Endometrial microvascular endothelial cells (primary cell): ENCODE measurements at regions not wholly inside any gene's neighbourhood (a gene's known extent, or its start where the extent isn't known, plus 50 kb on each side); places are given as distances from the start of the nearest gene placed in this dataset.
"Not testable (repeated sequence)": the region's sequence is repeated elsewhere in the genome, so short reads cannot be mapped to it uniquely, and the experiment has no call there.

Experiments used
- in situ Hi-C: cut with HindIII; loops from 2 replicates; pipeline ENCODE4 v1.10.0; 2017; ENCODE audit warnings: low sequenced_read_pairs, low pct_unique_long_range_greater_than_20kb; ENCODE audit errors: inconsistent ontology term

DNA sequence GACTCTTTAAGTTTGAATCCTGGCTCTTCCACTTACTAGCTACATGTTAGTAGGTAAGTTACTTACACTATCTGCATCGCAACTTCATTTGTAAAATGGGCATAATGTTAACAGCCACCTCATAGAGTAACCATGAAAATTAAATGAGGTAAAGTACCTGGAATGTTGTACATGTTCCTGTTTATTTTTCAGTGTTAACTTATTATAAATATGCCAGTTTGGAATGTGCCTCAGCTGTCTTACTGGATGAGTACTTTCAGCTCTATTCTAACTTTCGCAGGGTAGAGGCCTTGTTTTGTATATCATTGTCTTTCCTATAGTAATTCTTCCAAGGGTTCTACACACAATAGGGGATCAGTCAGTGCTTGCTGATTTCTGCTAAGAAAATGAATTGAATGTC, 167.4 kb downstream of the DUSP10 start:
- in situ Hi-C loops = no loop called here

DNA sequence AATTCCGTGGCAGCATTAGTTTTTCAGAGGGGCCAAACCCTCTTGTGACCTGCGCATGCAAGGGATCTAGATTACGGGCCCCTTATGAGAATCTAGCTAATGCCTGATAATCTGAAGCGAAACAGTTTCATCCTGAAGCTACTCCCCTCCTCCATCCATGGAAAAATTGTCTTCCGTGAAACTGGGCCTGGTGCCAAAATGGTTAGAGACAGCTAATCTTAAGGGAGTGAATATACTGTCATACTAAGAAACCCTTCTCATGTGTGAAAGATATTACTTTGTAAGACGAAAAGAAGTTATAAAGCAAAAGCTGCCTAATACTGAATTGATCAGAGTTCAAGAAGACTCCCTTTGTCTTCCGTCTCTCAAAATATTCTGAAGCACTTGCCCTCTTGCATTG, 166.3 kb downstream of the DUSP10 start:
- in situ Hi-C loops = no loop called here

DNA sequence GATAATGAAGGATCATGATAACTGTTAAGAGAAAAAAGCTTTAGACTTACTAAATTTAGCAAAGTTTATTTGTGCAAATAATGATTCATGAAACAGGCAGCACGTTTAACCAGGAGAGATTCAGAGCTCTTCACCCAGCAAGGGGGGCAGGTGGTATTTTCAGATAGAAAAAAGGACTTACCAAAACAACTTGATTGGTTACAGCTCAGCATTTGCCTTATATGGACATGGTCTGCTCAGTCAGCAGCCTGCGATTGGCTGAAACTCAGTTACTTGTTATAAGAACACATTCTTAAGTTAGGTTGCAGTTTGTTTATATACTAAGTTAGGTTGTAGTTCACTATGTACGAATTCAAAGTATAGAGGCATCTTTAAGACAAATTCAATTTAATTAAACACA, 165.6 kb downstream of the DUSP10 start:
- in situ Hi-C loops = no loop called here

DNA sequence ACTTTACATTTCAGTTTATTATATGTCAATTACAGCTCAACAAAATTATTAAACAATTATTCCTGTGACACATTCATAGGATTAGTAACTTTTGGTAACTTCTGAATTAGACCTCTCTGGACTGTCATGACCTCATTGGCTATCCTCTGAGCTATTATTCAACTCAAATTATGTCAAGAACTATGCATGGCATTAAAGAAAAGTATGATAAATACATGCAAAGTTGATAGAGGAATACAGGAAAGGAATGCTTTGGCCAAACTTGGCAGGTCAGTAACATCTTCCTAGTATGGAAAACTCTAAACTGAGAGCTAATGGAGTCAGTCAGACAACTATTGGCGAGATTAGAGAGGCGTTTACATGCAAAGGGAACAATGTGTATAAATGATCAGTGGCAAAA, 158.4 kb downstream of the DUSP10 start:
- in situ Hi-C loops = no loop called here

DNA sequence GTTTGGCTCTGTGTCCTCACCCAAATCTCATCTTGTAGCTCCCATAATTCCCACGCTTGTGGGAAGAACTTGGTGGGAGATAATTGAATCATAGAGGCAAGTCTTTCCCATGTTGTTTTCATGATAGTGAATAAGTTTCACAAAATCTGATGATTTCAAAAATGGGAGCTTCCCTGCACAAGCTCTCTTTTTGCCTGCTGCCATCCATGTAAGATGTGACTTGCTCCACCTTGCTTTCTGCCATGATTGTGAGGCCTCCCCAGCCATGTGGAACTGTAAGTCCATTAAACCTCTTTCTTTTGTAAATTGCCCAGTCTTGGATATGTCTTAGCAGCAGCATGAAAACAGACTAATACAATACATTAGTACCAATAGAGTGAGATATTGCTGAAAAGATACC, 154.9 kb downstream of the DUSP10 start:
- in situ Hi-C loops = not testable (repeated sequence)

DNA sequence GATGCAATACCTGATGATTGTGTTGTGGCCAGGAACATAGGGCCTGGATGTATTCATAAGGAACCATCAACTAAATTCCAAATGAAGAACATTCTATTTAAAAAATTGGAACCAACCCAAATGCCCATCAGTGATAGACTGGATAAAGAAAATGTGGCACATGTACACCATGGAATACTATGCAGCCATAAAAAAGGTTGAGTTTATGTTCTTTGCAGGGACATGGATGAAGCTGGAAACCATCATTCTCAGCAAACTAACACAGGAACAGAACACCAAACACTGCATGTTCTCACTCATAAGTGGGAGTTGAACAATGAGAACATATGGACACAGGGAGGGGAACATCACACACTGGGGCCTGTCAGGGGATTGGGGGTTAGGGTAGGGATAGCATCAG, 150.6 kb downstream of the DUSP10 start:
- in situ Hi-C loops = not testable (repeated sequence)

DNA sequence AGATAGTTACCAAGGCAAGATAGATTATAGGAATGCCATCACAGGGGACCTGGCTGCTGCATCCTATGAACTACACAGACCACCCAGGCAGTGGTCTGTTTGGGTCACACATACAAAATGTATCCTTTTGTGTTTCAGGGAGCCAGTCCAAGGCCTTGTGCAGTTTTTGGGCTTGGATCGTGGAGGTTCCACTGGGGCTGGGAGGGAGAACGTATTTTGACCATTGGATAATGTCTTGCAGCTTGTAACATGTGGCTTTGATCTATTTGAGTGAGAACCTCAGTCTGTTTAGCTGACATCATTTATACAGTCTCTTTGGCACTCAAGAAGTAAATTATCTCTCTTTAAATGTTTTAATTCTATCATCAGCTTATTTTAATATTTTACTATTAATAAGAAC, 147.3 kb downstream of the DUSP10 start:
- in situ Hi-C loops = no loop called here

DNA sequence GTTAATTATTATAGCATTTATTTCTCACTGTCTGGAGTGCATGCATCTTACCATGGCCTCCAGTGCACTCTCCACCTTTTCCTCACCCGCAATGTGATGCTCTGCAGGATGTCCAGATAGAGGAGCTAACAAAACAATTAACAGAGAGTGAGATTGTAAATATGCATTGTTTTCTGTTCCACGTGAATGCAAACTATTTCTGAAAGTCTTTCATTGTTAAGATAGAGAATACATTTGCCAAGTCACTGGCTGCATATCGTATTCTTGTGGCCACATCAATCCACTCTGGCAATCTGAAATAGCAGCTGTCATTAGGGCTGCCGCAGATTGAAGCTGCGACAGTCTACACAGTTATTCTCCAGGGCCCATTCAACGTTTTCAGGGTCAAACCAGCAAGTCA, 143.8 kb downstream of the DUSP10 start:
- in situ Hi-C loops = no loop called here

DNA sequence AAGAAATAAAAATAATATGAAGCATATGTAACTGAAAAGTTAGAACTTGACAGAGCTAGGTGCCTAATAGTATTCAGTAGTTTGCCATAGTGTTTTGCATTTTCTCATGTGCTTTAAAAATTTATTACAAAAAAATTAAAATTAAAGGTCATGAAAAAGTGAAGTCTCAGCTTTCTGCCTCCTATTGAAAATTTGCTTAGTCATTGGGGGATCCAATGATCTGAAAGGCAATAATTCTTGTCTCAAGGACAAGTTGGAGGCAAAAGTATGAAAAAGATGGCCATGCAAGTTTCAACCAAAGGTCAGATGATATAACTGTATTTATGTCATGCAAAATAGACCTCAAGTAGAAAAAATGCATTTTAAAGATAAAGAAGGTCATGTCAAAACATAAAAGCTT, 140.7 kb downstream of the DUSP10 start:
- in situ Hi-C loops = no loop called here

DNA sequence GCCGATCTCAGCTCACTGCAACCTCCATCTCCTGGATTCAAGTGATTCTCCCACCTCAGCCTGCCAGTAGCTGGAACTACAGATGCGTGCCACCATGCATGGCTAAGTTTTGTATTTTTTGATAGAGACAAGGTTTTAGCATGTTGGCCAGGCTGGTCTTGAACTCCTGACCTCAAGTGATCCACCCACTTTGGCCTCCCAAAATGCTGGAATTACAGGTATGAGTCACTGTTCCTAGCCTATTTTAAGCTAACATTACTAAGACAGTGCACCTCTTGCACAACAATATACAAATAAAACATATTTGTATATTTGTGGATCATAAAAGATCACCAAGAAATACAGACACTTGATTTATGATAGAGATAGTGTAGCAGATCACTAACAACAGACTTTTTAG, 139.1 kb downstream of the DUSP10 start:
- in situ Hi-C loops = no loop called here

DNA sequence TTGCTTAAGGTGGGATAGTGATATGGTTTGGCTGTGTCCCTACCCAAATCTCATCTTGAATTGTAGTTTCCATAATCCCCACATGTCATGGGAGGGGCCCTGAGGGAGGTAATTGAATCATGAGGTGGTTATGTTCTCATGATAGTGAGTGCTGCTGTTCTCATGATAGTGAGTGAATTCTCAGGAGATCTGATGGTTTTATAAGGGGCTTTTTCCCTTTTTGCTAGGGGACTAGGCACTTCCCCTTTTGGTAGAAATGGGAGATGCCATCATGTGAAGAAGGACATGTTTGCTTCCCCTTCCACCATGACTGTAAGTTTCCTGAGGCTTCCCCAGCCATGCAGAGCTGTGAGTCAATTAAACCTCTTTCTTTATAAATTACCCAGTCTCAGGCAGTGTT, 137.5 kb downstream of the DUSP10 start:
- in situ Hi-C loops = not testable (repeated sequence)

DNA sequence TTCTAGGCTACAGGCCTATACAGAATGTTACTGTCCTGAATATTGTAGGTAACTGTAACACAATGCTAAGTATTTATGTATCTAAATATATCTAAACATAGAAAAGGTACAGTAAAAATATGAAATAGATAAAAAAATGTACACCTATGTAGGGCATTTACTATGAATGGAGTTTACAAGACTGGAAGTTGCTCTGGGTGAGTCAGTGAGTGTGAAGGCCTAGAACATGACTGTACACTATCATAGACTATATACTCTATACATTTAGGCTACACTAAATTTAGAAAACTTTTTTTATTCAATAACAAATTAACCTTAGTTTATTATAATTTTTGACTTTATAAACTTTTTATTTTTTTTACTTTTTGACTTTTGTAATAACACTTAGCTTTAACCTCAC, 136.9 kb downstream of the DUSP10 start:
- in situ Hi-C loops = no loop called here

DNA sequence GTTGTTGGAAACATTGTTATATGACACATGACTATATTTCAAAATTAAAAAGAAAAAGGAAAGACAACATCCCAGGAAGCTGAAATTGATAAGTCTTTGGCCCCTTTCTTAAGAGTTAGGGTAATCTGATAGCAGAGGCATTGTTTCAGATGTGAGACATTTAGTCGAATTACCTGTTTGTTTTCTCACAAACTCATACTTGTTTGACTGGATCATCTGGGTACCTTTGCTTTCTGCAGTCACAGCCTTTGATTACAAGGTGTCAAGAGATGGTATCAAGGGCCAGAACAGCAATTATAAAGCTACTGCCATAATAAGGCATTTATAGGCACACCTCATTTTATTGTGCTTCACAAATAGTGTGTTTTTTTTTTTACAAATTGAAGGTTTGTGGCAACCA, 136.3 kb downstream of the DUSP10 start:
- in situ Hi-C loops = no loop called here

DNA sequence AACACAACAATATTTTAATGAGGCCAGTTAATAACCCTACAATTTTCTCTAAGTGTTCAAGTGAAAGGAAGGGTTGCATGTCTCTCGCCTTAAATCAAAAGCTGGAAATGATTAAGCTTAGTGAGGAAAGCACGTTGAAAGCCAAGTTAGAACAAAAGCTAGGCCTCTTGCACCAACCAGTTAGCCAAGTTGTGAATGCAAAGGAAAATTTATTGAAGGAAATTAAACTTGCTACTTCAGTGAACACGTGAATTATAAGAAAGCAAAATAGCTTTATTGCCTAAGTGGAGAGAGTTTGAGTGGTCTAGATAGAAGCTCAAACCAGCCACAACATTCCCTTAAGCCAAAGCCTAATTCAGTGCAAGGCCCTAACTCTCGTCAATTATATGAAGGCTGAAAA, 135.6 kb downstream of the DUSP10 start:
- in situ Hi-C loops = no loop called here

DNA sequence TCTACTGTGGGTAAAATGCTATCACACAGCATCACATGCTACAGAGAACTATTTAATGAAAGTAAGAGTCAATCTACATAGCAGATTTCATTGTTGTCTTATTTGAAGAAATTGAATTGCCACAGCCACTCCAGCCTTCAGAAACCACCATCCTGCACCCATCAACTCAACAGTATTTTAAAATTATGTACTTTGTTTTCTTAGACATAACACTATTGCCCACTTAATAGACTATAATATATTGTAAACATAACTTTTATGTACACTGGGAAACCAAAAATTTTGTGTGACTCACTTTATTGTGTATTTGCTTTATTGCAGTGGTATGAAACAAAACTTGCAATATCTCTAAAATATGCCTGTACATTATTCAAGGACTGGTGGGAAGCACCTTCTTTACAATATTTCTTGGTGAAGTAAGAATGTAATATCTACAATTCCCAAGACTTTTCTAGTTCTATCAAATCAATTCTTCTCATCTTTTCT, 133.0 kb downstream of the DUSP10 start:
- in situ Hi-C loops = no loop called here

DNA sequence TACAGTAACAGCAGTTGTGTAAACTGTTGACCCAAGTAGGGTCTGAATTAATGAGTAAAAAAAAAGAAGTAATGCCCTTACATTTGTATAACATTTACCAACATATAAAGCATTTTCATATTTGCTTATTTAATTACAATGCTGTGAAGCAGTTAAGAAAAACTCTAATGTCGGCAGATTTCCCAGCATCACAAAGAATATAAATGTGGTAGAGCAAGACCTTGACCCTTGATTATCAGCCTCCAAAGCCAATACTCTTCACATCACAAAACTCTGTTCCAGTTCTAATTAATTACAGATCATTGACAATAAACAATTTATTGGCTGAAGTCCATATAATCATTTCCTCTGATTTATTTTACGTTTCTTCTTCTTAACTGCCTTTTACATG, 130.2 kb downstream of the DUSP10 start:
- in situ Hi-C loops = no loop called here

DNA sequence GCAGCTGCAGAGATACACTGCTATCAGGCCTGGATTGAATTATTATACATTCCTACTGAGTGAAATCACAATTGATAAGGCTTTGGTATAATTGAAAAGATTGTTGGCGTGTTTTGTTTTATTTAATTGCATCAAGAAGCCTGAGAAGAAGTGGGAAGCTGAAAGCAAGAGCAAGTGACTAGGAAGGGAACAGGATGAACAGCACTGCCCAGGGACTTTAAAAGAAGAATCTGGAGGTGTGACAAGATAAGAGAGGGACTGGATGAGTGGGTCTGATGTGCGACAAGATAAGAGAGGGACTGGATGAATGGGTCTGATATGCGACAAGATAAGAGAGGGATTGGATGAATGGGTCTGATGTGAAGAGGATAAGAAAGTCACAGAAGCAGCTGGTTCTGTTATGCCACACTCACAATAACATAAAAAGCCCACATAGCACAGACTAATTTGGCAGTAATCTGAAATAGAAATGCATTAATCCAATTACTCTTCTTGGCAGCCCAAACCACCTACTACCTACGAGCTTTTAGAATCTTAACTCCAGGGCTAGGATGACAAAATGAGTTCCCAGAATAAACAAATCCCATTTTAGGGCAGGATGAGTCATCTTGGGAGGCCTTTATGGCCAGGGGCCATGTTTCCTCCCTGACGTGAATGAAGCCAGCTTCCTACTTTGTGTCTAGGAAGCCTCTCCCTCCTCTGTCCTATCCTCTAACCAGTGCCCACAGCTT, 129.7 kb downstream of the DUSP10 start:
- in situ Hi-C loops = no loop called here

DNA sequence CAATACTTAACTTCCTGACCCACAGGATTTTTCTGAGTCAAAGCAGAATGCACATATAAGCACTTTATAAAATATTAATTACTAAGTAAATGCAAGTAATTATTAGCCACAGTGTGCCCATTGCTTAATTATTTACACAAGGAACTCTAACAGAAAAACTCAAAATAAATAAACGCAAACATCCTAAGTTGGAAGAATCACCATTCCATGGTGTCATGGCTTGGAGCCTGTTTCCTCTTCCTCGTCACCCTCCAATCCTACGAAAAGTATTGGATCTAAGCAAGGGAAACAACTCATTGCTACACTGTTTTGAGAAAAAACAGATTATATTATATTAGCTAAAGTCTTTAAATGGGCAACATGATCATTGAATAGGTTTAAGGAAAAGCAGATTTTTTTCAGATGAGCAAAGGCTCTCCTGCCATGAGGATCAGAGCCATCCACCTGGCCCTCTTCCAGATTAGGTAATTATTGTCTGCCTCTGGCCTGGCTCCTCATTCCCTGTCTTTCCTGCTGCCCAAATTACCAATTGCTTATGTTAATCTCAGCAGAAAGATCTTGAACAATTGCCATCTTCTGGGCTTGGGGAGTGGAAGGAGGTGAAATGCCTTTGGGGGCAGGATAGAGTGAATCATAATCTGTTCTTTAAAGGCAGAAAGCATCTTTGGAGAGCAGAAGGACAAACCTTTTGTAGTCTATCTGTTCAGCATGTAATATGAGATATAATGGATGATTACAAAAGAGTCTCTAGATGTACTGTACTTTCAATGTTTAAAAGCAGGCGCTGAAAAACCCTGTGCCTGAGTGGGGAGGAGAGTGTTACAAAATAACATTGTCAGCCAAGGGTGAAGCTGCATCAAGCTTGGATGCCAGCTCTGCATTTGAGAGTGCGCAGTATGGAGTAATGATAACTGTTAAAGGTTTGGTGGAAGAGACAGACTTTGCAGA, 121.2 kb downstream of the DUSP10 start:
- in situ Hi-C loops = no loop called here

DNA sequence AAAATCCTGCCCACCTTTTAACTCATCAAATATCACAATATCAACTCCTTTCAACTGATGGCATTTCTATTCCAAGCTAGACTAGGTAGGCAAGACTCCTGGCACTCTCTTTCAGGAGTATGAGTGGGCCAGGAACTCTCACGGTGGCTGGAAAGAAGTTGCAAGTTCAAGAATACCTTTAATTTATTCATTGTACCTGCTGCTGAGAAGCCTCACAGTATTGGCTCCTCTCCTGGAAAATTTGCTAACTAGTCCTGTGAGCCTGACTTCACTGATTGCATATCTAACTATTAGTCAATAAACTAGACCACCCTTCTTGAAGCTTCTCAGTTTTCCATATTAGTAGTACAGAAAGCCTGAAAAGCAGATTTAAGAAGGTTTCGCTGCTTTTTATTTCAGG, 120.2 kb downstream of the DUSP10 start:
- in situ Hi-C loops = no loop called here

DNA sequence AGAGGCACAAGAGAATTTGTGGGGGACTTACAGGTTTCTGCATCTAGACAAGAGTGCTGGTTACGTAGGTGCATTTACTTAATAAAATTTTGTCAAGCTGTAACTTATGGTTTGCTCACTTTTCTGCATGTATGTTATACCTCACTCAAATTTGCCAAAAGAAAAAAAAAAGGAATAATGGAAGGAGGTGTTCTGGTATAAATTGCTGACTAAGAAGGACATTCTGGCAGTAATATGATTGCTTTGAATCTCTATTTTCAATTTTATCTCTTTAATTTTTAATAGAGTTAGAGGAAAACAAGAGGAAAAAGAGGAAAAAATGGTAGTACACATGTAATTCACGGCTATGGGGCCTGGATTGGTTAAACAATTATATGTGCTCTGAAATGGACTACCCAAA, 119.5 kb downstream of the DUSP10 start:
- in situ Hi-C loops = no loop called here
